Thyroid gland (tissue), 4 donors: ENCODE measurements at regions not wholly inside any gene's neighbourhood (a gene's known extent, or its start where the extent isn't known, plus 50 kb on each side); places are given as distances from the start of the nearest gene placed in this dataset.

Experiments used
- POLR2A ChIP-seq, 2 donors: fragments of 450-650 bp; IDR thresholded peaks; one replicate each; pipeline ENCODE4 v1.6.1; 2017; ENCODE audit warnings: antibody characterized with exemption in 2 of 2, mild to moderate bottlenecking in 2 of 2, moderate library complexity in 1 of 2
- TF ChIP-seq, protein P1 (sequence below), 6 experiments: fragments of 200-600 bp in 3 of 6; fragments of 450-650 bp in 3 of 6; sonication (generic) in 3 of 6; IDR thresholded peaks; one replicate each; pipeline ENCODE4 v1.5.1; 2016 to 2019; ENCODE audit warnings: antibody characterized with exemption in 6 of 6, mild to moderate bottlenecking in 2 of 6, inconsistent platforms in 1 of 6, moderate library complexity in 1 of 6

DNA sequence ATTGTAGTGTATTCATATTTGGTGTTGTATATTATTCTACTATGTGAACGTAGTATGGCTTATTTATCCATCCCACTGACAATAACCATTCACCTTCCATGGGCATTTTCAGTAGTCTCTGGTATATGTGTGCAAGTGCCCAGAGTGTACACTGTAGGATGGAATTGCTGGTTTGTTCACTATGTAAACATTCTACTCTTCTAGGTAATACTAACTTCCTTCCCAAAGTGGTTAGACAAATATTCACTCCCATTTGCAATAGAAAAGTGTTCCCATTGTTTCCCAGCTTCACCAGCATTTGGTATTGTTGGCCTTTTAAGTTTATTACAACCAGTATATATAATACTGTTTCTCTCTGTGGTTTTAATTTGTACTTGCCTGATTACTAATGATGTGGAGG, 153.7 kb downstream of the C7orf25 start:
- TF ChIP-seq POLR2A (IDR thresholded peaks at IDR 0.05) = no peak
- TF ChIP-seq, protein P1, sequence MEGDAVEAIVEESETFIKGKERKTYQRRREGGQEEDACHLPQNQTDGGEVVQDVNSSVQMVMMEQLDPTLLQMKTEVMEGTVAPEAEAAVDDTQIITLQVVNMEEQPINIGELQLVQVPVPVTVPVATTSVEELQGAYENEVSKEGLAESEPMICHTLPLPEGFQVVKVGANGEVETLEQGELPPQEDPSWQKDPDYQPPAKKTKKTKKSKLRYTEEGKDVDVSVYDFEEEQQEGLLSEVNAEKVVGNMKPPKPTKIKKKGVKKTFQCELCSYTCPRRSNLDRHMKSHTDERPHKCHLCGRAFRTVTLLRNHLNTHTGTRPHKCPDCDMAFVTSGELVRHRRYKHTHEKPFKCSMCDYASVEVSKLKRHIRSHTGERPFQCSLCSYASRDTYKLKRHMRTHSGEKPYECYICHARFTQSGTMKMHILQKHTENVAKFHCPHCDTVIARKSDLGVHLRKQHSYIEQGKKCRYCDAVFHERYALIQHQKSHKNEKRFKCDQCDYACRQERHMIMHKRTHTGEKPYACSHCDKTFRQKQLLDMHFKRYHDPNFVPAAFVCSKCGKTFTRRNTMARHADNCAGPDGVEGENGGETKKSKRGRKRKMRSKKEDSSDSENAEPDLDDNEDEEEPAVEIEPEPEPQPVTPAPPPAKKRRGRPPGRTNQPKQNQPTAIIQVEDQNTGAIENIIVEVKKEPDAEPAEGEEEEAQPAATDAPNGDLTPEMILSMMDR (IDR thresholded peaks at IDR 0.05) = no peak
